K562 (cell line): ENCODE measurements at regions not wholly inside any gene's neighbourhood (a gene's known extent, or its start where the extent isn't known, plus 50 kb on each side); places are given as distances from the start of the nearest gene placed in this dataset.

ENCODE experiments used
- ATAC-seq: fragments of 200-7000 bp; cut with Tn5 transposase; 3 replicates; pipeline ENCODE4 v1.9.1; 2020; ENCODE audit warnings: moderate library complexity
- BruUV-seq: library from RNA; stranded (reverse); fragments of 400-500 nt; replicated peaks from 2 replicates; lab custom pipeline; 2021; lab: Mats Ljungman, UMichigan
- CTCF ChIA-PET: fragments of 300-600 bp; formaldehyde crosslinking; extraction: SDS; loops from one replicate; lab custom pipeline; 2021; ENCODE audit warnings: low intra/inter-chr PET ratio; lab: Yijun Ruan, JAX
- POLR2A ChIA-PET: fragments of 300-600, 350-650 bp; sonication (Branson Sonifier 250); formaldehyde crosslinking; extraction: SDS; loops from one replicate; lab custom pipeline; 2021; ENCODE audit warnings: antibody characterized with exemption, inconsistent platforms; lab: Yijun Ruan, JAX
- DNase-seq, 4 experiments: peaks; one replicate each; pipeline versions ENCODE4 v3.0.0 to v3.0.0-alpha.2; 2011 to 2018; ENCODE audit warnings: low spot score in 3 of 4, mixed read lengths in 3 of 4; ENCODE audit errors: extremely low read depth in 1 of 4
- FAIRE-seq: peaks from 2 replicates; lab custom pipeline; 2011; peaks lifted over from hg19 to GRCh38; lab: Jason Lieb, UNC
- H2AFZ ChIP-seq: 2 replicates; pipeline ENCODE4 v1.6.0; 2011; ENCODE audit warnings: low read depth, low read length, control low read depth, inconsistent platforms
- H3K27ac ChIP-seq: fragments of 200-600 bp; 3 replicates; pipeline ENCODE4 v1.8.0; 2011; ENCODE audit warnings: low read depth, mild to moderate bottlenecking, control low read depth, inconsistent platforms, low read length, moderate library complexity, mixed read lengths; ENCODE audit errors: extremely low read depth
- H3K27me3 ChIP-seq, 2 experiments: fragments of 300-600 bp in 1 of 2; 2 replicates in 1 of 2; 3 replicates in 1 of 2; pipeline versions ENCODE4 v1.6.0 to v1.8.0; 2011; ENCODE audit warnings: inconsistent platforms in 2 of 2, low read length in 2 of 2, mild to moderate bottlenecking in 1 of 2, mixed read lengths in 1 of 2, moderate library complexity in 1 of 2; ENCODE audit not compliant: control insufficient read depth in 2 of 2, insufficient read depth in 2 of 2
- H3K36me3 ChIP-seq: fragments of 300-600 bp; 3 replicates; pipeline ENCODE4 v1.8.0; 2011; ENCODE audit warnings: mild to moderate bottlenecking, low read length, inconsistent platforms; ENCODE audit not compliant: control insufficient read depth, insufficient read depth
- H3K4me1 ChIP-seq, 2 experiments: fragments of 200-600 bp in 1 of 2; replicated peaks in 1 of 2; 2 replicates in 1 of 2; 3 replicates in 1 of 2; pipeline versions ENCODE4 v1.5.1 to v1.8.0; 2011; ENCODE audit warnings: inconsistent platforms in 2 of 2, low read length in 2 of 2, mild to moderate bottlenecking in 1 of 2, mixed read lengths in 1 of 2, moderate library complexity in 1 of 2; ENCODE audit not compliant: control insufficient read depth in 2 of 2, insufficient read depth in 2 of 2
- H3K4me2 ChIP-seq: 2 replicates; pipeline ENCODE4 v1.6.1; 2011; ENCODE audit warnings: low read length, control low read depth, inconsistent platforms, mixed read lengths; ENCODE audit not compliant: insufficient read depth
- H3K4me3 ChIP-seq: fragments of 200-600 bp; sonication (generic), shearing (Covaris generic); 2 replicates; pipeline ENCODE4 v1.5.1; 2016; ENCODE audit warnings: control low read depth, inconsistent platforms
- H3K79me2 ChIP-seq: fragments of 200-600 bp; 3 replicates; pipeline ENCODE4 v1.8.0; 2011; ENCODE audit warnings: low read length, inconsistent platforms; ENCODE audit not compliant: control insufficient read depth, insufficient read depth
- H3K9ac ChIP-seq, 2 experiments: 2 replicates each; pipeline versions ENCODE4 v1.6.0 to v1.6.1; 2011; ENCODE audit warnings: low read depth in 2 of 2, low read length in 2 of 2, control low read depth in 1 of 2, inconsistent platforms in 1 of 2, mild to moderate bottlenecking in 1 of 2, mixed read lengths in 1 of 2; ENCODE audit not compliant: insufficient read depth in 1 of 2
- H3K9me1 ChIP-seq: one replicate; pipeline ENCODE4 v1.6.0; 2011; ENCODE audit warnings: inconsistent platforms, mild to moderate bottlenecking, low read length, moderate library complexity; ENCODE audit not compliant: control insufficient read depth, insufficient read depth
- H3K9me3 ChIP-seq: replicated peaks from 2 replicates; pipeline ENCODE4 v1.5.1; 2011; ENCODE audit warnings: low read depth, low read length, inconsistent platforms; ENCODE audit not compliant: control insufficient read depth, insufficient read depth
- H4K20me1 ChIP-seq: replicated peaks from 2 replicates; pipeline ENCODE4 v1.6.1; 2011; ENCODE audit warnings: low read length, inconsistent platforms, mixed read lengths; ENCODE audit not compliant: control insufficient read depth, insufficient read depth
- ELK3 ChIP-seq: fragments of 450-650 bp; formaldehyde crosslinking; IDR thresholded peaks from 2 replicates; pipeline ENCODE4 v1.4.0; 2020; ENCODE audit warnings: mild to moderate bottlenecking
- JUNB ChIP-seq: fragments of 450-650 bp; formaldehyde crosslinking; conservative IDR thresholded peaks from 2 replicates; pipeline ENCODE4 v1.4.0; 2020; ENCODE audit warnings: mild to moderate bottlenecking
- RBM39 ChIP-seq: fragments of 200-400 bp; formaldehyde crosslinking; optimal IDR thresholded peaks from 2 replicates; pipeline ENCODE3; 2018; ENCODE audit warnings: low read depth, low read length
- TAL1 ChIP-seq: fragments of 450-650 bp; IDR thresholded peaks from 2 replicates; pipeline ENCODE4 v1.6.1; 2016; ENCODE audit warnings: mild to moderate bottlenecking
- TCF3 ChIP-seq: sonication (generic); formaldehyde crosslinking; IDR thresholded peaks from 2 replicates; pipeline ENCODE4 v1.4.0; 2020; ENCODE audit warnings: mild to moderate bottlenecking, missing genetic modification reagents
- ZBTB2 ChIP-seq: fragments of 450-650 bp; IDR thresholded peaks from 2 replicates; pipeline ENCODE4 v1.6.1; 2016; ENCODE audit warnings: antibody characterized with exemption
- ZNF212 ChIP-seq: fragments of 450-650 bp; formaldehyde crosslinking; IDR thresholded peaks from 2 replicates; pipeline ENCODE4 v1.4.0; 2020; ENCODE audit warnings: mild to moderate bottlenecking
- ZNF239 ChIP-seq: fragments of 250-450 bp; sonication (Bioruptor Pico); IDR thresholded peaks from 2 replicates; pipeline ENCODE4 v1.4.0; 2020; ENCODE audit warnings: mild to moderate bottlenecking
- ZNF347 ChIP-seq: fragments of 450-650 bp; formaldehyde crosslinking; IDR thresholded peaks from 2 replicates; pipeline ENCODE4 v1.4.0; 2020; ENCODE audit warnings: low read depth, mild to moderate bottlenecking, moderate library complexity
- ZNF57 ChIP-seq: fragments of 450-650 bp; formaldehyde crosslinking; IDR thresholded peaks from 2 replicates; pipeline ENCODE4 v1.4.0; 2020; ENCODE audit warnings: mild to moderate bottlenecking, moderate library complexity
- ZNF609 ChIP-seq: sonication (generic); formaldehyde crosslinking; IDR thresholded peaks from 2 replicates; pipeline ENCODE4 v1.8.1; 2023; ENCODE audit warnings: missing genetic modification reagents, mild to moderate bottlenecking, borderline replicate concordance
- ZNF778 ChIP-seq: fragments of 450-650 bp; formaldehyde crosslinking; IDR thresholded peaks from 2 replicates; pipeline ENCODE4 v1.4.0; 2020; ENCODE audit warnings: mild to moderate bottlenecking, moderate library complexity
- WGBS: fragments of 100-300 bp; shearing (Covaris generic); methylation state at CpG from one replicate; pipeline ENCODE4 v1.1.6; 2016; ENCODE audit warnings: low coverage, mixed read lengths; ENCODE audit not compliant: insufficient coverage; ENCODE audit errors: missing lambda C conversion rate; 5-methylcytosine and 5-hydroxymethylcytosine counted together
- in situ Hi-C: fragments of 300-500 bp; cut with MboI; formaldehyde crosslinking; loops from 4 replicates; pipeline ENCODE4 v1.15.0; 2018; ENCODE audit warnings: inconsistent platforms, mixed read lengths
- intact Hi-C: fragments of 100-400 bp; cut with micrococcal nuclease; formaldehyde crosslinking; loops from 2 replicates; pipeline ENCODE4 v1.14.2; 2022

- H3K9me1 ChIP-seq = no peaks in the 10 kb centered on the region
- H3K9ac ChIP-seq = no peak overlapping the region
- no peak overlapping the region for H3K4me3 ChIP-seq
- no peaks in the 10 kb centered on the region for H3K79me2 ChIP-seq
- H3K27ac ChIP-seq = no peak overlapping the region
- ATAC-seq = no peak
- H3K4me2 ChIP-seq = no peak overlapping the region
- intact Hi-C loops = no loop called here
- no peaks in the 10 kb centered on the region for H3K4me1 ChIP-seq
- CTCF ChIA-PET = no interaction called here
- 13% methylated on average over 3 of the region's 3 CpGs for WGBS
- H3K9me3 ChIP-seq = no peaks in the 10 kb centered on the region; the same call in 1 of the 2 replicates
- H2AFZ ChIP-seq = no peak overlapping the region
- no TSS peak for BruUV-seq
- POLR2A ChIA-PET = no interaction called here
- no peak for FAIRE-seq
- no peak for DNase-seq
- no peaks in the 10 kb centered on the region for H3K36me3 ChIP-seq
- no peak for TF ChIP-seq ZNF347 (CRISPR knock-in tag)
- no peak for TF ChIP-seq ELK3 (CRISPR knock-in tag)
- TF ChIP-seq RBM39 = no peak
- TF ChIP-seq ZNF57 (CRISPR knock-in tag) = no peak
- no peak for TF ChIP-seq ZNF778 (CRISPR knock-in tag)
- no peak for TF ChIP-seq TCF3 (CRISPR knock-in tag)
- TF ChIP-seq ZNF212 (CRISPR knock-in tag) = no peak
- TF ChIP-seq ZBTB2 = no peak
- TF ChIP-seq ZNF609 = no peak
- no peak for TF ChIP-seq JUNB (CRISPR knock-in tag)
- TF ChIP-seq TAL1 = no peak
- no peak for TF ChIP-seq ZNF239 (CRISPR knock-in tag)
- TF ChIP-seq, all 486 proteins: peak for 0
- in situ Hi-C loops = no loop called here
- no peaks in the 10 kb centered on the region for H4K20me1 ChIP-seq
- H3K27me3 ChIP-seq = no peaks in the 10 kb centered on the region
Measured at GRCh38 chr5:20129501-20129900, 141.5 kb upstream of the CDH18 start.
